ENCODE measurements at regions not wholly inside any gene's neighbourhood (a gene's known extent, or its start where the extent isn't known, plus 50 kb on each side); places are given as distances from the start of the nearest gene placed in this dataset.

DNA sequence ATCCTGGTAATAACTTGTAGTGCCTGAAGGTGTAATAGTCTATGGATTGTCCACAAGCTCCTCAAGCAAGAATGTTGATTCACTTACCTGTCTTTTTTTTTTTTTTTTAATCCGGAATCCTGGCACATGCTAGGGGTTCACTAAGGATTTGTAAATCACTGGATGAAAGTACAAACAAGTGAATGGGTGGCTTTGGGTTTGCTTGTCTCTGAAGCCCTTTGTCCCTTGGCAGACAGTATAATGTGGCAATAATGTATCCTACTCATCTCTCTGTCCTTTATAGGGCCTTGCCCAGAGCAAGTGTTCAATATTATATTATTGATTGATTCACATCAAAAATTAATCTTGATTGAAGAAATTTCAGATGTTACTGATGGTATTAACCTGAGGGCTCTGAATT, 334.0 kb upstream of the CPEB2 start:
- DNase-seq = no peak

DNA sequence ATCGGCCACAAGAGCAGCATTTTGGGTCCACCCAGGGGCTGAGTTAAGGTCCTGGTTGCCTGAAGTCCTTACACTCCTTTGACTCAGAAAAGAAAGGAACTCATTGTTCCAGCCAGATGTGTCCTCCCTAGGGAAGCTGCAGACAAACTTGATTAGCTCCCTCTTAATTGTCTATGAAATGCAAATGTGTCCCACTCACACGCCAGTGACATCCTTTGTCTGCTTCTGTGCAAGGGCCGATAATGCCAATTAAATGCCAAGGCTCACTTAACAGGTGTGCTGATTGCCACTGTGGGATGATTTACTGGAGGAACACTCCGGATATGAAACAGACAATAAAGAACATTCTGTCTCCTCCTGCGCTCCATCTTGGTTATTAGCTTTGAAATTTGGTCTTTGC, 332.9 kb upstream of the CPEB2 start:
- DNase-seq = no peak

DNA sequence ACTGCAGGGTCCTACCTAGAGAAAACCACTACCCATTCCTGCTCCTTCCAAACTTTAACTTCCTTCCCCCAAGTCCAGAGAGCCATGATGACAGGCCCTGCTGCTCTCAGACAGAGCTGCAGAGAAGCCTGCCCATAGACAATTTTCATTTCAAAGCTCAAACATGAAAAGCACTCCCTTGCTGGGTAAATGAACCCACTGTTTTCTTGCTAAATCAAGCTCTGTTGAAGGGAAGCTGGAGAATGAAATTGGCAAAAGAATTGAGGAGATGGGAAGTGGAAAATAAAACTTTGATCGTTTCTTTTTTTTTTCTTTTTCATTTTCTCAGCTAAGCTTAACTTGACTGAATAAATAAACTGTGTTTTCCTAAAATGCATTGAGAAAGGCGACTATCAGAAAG, 331.1 kb upstream of the CPEB2 start:
- DNase-seq = no peak

GRCh38 chr4:14675279-14675985, 326.8 kb upstream of the CPEB2 start:
- DNase-seq = no peak

- no peak for DNase-seq
Observed at GRCh38 chr4:14679906-14680305, 322.4 kb upstream of the CPEB2 start.

GRCh38 chr4:14681330-14681729, 321.0 kb upstream of the CPEB2 start:
- no peak for DNase-seq

GRCh38 chr4:14693728-14694127, 308.6 kb upstream of the CPEB2 start:
- no peak for DNase-seq

GRCh38 chr4:14695095-14695845, 307.0 kb upstream of the CPEB2 start:
- no peak for DNase-seq

DNA sequence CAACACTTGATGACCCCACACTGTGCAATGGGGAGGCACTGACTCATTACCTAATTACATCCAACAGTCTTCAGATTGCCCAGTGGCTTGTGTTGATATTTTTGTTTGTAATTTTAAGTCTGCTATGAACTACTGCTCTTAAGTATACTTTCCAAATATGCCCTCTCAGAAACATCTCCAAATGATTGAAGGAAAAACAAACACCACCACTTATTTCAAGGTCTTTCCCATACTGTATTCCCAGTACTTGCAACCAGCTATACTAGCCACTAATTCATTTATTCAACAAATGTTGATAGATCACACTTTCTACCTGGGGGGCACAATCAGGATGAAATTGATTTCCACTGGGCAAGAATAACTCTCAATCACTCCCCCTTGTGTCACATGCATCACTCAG, 302.2 kb upstream of the CPEB2 start:
- no peak for DNase-seq

DNA sequence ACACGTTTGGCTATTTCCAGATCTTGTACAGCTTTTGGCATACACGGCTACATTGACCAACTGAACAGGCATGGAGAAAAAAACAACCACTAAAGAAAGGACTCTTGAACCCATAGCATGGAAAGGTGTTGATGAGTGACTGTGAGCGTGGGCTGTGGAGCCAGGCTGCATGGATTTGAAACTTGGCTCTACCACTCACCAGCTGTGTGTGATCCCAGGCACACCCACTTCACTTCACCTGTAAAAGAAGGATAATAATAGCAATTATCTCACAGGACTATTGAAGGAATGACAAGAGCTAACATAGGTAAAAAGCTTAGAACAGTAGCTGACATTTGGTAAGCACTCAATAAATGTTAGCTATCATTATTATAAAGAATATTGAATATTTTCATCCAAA, 301.7 kb upstream of the CPEB2 start:
- DNase-seq = no peak

- DNase-seq = no peak
Observed at GRCh38 chr4:14701389-14701788, 300.9 kb upstream of the CPEB2 start.

GRCh38 chr4:14701896-14702295, 300.4 kb upstream of the CPEB2 start:
- no peak for DNase-seq

DNA sequence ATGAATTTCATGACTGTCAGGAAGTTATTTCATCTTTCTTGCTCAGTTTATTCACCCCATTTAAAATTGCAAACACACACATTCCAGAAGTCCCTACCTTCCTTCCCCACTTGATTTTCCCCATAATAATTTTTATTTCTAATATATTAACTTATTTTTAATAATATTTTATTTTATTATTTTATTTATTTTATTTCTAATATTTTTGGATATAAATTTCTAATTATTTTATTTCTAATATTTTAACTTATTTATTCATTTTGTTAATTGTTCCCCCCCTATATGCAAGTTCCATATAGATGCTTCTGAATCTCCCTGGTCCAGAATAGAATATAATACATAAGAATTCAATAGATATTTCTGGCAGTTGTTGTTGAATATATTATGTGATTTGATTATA, 293.7 kb upstream of the CPEB2 start:
- DNase-seq = no peak

- DNase-seq = no peak
Observed at GRCh38 chr4:14711259-14711658, 291.0 kb upstream of the CPEB2 start.

DNA sequence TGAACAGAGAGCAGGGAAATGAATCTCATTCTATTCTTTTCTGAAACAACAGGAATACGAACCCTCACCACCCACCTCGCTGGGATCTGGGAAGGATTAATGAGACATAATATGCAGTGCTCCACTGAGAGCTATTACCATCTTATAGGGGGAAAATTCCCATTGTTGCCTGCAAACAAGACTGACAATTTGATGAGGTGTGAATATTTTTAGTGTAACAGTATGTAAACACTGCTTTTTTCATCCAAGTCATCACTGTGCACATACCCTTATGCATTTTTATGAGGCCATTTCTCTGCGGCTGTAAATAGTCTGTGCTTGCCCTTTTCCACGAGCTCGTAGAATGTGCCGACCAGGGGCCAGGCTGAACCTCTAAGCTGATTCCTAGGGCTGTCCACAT, 285.6 kb upstream of the CPEB2 start:
- DNase-seq = no peak

GRCh38 chr4:14719053-14719452, 283.2 kb upstream of the CPEB2 start:
- DNase-seq = no peak

- DNase-seq = no peak
Observed at GRCh38 chr4:14726441-14726840, 275.8 kb upstream of the CPEB2 start.

DNA sequence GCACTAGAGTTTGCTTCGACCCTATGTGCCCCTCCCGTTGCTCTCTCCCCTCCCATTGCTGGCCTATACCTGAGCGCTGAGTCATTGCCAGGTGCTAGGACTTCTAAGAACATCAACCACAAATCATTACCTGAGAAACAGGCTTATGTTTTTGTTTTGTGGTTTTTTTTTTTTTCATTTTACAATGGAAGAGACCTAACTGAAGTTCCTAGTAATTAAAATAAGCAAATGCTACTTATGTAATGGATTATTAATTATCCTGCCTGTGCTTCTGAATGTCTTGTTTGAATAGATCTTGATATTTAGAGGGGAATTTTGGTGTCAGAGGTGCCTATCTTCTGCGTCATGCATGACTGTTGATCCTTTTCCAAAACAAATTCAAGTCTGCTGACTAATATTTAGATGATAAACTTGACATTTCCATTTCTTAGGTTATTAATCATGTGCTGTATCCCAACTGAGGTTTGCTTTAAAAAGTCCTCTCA, 275.4 kb upstream of the CPEB2 start:
- no peak for DNase-seq

GRCh38 chr4:14729282-14730000, 272.8 kb upstream of the CPEB2 start:
- no peak for DNase-seq

DNA sequence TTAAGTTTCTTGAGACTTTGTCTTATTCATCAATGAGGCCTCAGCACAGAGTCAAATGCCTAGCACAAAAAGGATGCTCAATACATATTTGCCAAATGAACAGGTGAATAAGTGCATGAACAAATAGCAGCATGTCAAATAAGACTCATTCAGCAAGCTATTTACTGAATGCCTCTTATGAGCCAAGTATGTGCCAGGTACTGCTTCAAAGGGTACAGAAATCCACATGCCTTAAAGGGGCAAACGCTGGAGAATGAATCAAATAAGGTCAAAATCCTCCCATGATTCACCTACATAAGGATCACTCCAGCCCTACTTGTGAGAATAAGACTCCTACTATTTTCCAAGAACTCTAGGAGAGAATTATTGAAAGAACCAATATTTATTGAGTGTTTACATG, 260.2 kb upstream of the CPEB2 start:
- no peak for DNase-seq

- no peak for DNase-seq
Observed at GRCh38 chr4:14743172-14743571, 259.1 kb upstream of the CPEB2 start.

DNA sequence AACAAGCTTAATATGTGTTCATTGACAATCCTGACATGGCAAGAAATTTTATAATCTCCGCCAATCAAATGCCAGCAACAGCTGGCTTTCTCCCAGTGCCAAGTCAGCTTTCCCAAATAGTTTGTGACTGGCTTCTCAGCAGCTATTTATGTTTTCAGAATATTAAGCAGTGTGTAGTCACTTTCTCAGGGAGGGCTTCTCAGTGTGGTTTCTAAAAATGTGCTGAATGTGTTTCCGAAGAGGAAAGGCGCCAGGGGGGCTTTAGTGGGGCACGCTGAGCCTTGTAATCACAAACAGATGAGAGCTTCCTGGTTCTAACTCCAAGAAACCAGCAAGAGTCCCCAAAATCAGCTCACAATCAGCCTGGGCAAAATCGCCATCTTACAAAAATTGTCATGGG, 258.7 kb upstream of the CPEB2 start:
- DNase-seq = no peak

GRCh38 chr4:14744346-14744745, 257.9 kb upstream of the CPEB2 start:
- DNase-seq = no peak

DNA sequence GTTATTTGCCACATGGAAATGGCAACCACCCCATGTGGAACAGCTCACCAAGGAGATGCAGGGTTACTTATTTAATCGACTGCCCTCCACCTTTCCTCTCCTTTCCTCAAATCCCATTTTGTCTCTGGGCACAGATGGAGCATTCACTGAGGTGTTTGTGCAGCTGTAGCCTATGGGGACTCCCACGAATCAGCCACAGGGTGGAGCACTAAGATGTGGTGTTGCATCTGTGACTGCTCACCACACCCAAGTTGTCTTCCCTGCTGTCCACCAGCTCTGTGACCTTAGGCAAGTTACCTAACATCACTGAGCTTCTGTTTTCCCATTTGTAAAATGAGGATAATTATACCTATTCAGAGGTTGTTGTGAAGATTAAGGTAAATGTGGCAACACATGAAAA, 252.4 kb upstream of the CPEB2 start:
- DNase-seq = peak; percentile 28
